Panc1 (cell line): ENCODE measurements at regions not wholly inside any gene's neighbourhood (a gene's known extent, or its start where the extent isn't known, plus 50 kb on each side); places are given as distances from the start of the nearest gene placed in this dataset.

Experiments used
- ATAC-seq: fragments of 200-7000 bp; cut with Tn5 transposase; 2 replicates; pipeline ENCODE4 v1.9.1; 2020; ENCODE audit warnings: mild to moderate bottlenecking, moderate library complexity
- BruUV-seq: library from RNA; stranded (reverse); fragments of 400-500 nt; replicated peaks from 2 replicates; lab custom pipeline; 2021; lab: Mats Ljungman, UMichigan
- CTCF ChIA-PET: fragments of 300-600 bp; sonication (Branson Sonifier 250); formaldehyde crosslinking; loops from one replicate; lab custom pipeline; 2022; ENCODE audit warnings: antibody characterized with exemption; lab: Charles Lee
- POLR2A ChIA-PET: fragments of 300-600 bp; sonication (Branson Sonifier 250); formaldehyde crosslinking; loops from one replicate; lab custom pipeline; 2022; ENCODE audit warnings: antibody characterized with exemption; lab: Charles Lee
- DNase-seq: peaks from one replicate; pipeline ENCODE4 v3.0.0-alpha.2; 2010; ENCODE audit warnings: low read depth, low spot score
- H3K27ac ChIP-seq: 2 replicates; pipeline ENCODE4 v1.5.1; 2011; ENCODE audit warnings: mild to moderate bottlenecking, low read length, inconsistent platforms
- H3K27me3 ChIP-seq: fragments of 200-500 bp; sonication (Bioruptor generic); 2 replicates; pipeline ENCODE4 v1.6.0; 2014; ENCODE audit warnings: low read length, inconsistent platforms; ENCODE audit not compliant: control insufficient read depth, insufficient read depth
- H3K36me3 ChIP-seq: fragments of 200-500 bp; sonication (Bioruptor generic); 2 replicates; pipeline ENCODE4 v1.5.1; 2014; ENCODE audit warnings: inconsistent platforms, mild to moderate bottlenecking, low read length, moderate library complexity; ENCODE audit not compliant: control insufficient read depth, insufficient read depth
- H3K4me1 ChIP-seq: 2 replicates; pipeline ENCODE4 v1.5.1; 2011; ENCODE audit warnings: inconsistent platforms, mild to moderate bottlenecking, low read length, moderate library complexity; ENCODE audit not compliant: control insufficient read depth, insufficient read depth
- H3K4me3 ChIP-seq, 2 experiments: 2 replicates each; pipeline ENCODE4 v1.5.1; 2011 to 2012; ENCODE audit warnings: low read depth in 2 of 2, low read length in 2 of 2, mild to moderate bottlenecking in 2 of 2, inconsistent platforms in 1 of 2, moderate library complexity in 1 of 2
- H3K9me3 ChIP-seq: fragments of 200-500 bp; sonication (Bioruptor generic); 2 replicates; pipeline ENCODE4 v1.5.1; 2014; ENCODE audit warnings: low read depth, mild to moderate bottlenecking, inconsistent platforms, low read length, moderate library complexity; ENCODE audit not compliant: control insufficient read depth, insufficient read depth
- CTCF ChIP-seq: fragments of 450-650 bp; IDR thresholded peaks from 2 replicates; pipeline ENCODE4 v1.5.1; 2017; ENCODE audit warnings: mild to moderate bottlenecking
- POLR2AphosphoS5 ChIP-seq: IDR thresholded peaks from 2 replicates; pipeline ENCODE4 v1.6.1; 2012; ENCODE audit warnings: mild to moderate bottlenecking, low read depth, low read length, moderate library complexity
- SIN3A ChIP-seq: IDR thresholded peaks from 2 replicates; pipeline ENCODE4 v1.6.1; 2012; ENCODE audit warnings: low read depth, mild to moderate bottlenecking, low read length, moderate library complexity, borderline replicate concordance; ENCODE audit not compliant: insufficient read depth
- TCF7L2 ChIP-seq: IDR thresholded peaks from 2 replicates; pipeline ENCODE4 v1.6.1; 2011; ENCODE audit warnings: mild to moderate bottlenecking, low read depth, low read length, inconsistent platforms
- in situ Hi-C: cut with HindIII; loops from 2 replicates; pipeline ENCODE4 v1.10.0; 2016; ENCODE audit warnings: low sequenced_read_pairs, low pct_unique_long_range_greater_than_20kb
- intact Hi-C: fragments of 100-400 bp; cut with micrococcal nuclease; formaldehyde crosslinking; loops from one replicate; pipeline ENCODE4 v1.10.0; 2022; ENCODE audit not compliant: unreplicated experiment
- TF ChIP-seq, protein P1 (sequence below), 2 experiments: IDR thresholded peaks; 2 replicates each; pipeline ENCODE4 v1.6.1; 2011 to 2012; ENCODE audit warnings: low read depth in 2 of 2, control low read depth in 1 of 2, low read length in 1 of 2, mild to moderate bottlenecking in 1 of 2, moderate library complexity in 1 of 2; ENCODE audit not compliant: insufficient read depth in 1 of 2

GRCh38 chr14:100660498-100660881 is 66.2 kb upstream of the DLK1 start:
- ATAC-seq (peak; percentile 49), DNase-seq (no peak)
- Histone ChIP-seq H3K27ac (peak overlapping the region; percentile 68; the same call in 1 of the 2 replicates), H3K4me3 (no peak overlapping the region), H3K9me3 (no peaks in the 10 kb centered on the region), H3K4me1 (peaks cover 56% of the 10 kb centered on the region), H3K27me3 (no peaks in the 10 kb centered on the region), H3K36me3 (no peaks in the 10 kb centered on the region)
- ChIA-PET CTCF (no interaction called here), POLR2A (interaction anchor here (0.6 kb wide), 1 partner anchor 25 kb away, joined by 7 read pairs; no protein-coding TSS in a partner anchor)
- in situ Hi-C loops (no loop called here), intact Hi-C loops (no loop called here)
- TF ChIP-seq TCF7L2 (no peak), CTCF (no peak), POLR2AphosphoS5 (no peak), SIN3A (no peak)
- TF ChIP-seq, protein P1, sequence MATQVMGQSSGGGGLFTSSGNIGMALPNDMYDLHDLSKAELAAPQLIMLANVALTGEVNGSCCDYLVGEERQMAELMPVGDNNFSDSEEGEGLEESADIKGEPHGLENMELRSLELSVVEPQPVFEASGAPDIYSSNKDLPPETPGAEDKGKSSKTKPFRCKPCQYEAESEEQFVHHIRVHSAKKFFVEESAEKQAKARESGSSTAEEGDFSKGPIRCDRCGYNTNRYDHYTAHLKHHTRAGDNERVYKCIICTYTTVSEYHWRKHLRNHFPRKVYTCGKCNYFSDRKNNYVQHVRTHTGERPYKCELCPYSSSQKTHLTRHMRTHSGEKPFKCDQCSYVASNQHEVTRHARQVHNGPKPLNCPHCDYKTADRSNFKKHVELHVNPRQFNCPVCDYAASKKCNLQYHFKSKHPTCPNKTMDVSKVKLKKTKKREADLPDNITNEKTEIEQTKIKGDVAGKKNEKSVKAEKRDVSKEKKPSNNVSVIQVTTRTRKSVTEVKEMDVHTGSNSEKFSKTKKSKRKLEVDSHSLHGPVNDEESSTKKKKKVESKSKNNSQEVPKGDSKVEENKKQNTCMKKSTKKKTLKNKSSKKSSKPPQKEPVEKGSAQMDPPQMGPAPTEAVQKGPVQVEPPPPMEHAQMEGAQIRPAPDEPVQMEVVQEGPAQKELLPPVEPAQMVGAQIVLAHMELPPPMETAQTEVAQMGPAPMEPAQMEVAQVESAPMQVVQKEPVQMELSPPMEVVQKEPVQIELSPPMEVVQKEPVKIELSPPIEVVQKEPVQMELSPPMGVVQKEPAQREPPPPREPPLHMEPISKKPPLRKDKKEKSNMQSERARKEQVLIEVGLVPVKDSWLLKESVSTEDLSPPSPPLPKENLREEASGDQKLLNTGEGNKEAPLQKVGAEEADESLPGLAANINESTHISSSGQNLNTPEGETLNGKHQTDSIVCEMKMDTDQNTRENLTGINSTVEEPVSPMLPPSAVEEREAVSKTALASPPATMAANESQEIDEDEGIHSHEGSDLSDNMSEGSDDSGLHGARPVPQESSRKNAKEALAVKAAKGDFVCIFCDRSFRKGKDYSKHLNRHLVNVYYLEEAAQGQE (IDR thresholded peaks at IDR 0.05; ENCODE audit: insufficient read depth in 1 of 2, low read depth in 2 of 2, low read length in 1 of 2): no peak
- no TSS peak for BruUV-seq

GRCh38 chr14:100660882-100661635 is 65.6 kb upstream of the DLK1 start:
- BruUV-seq: no TSS peak
- POLR2A ChIA-PET: interaction anchor here (0.6 kb wide), 1 partner anchor 24 kb away, joined by 7 read pairs; no protein-coding TSS in a partner anchor
- H3K27ac ChIP-seq: peak overlapping the region; percentile 75
- TF ChIP-seq TCF7L2: peak; percentile 57; the same call in 1 of the 2 replicates
- TF ChIP-seq, protein P1 (IDR thresholded peaks at IDR 0.05; ENCODE audit: insufficient read depth in 1 of 2, low read depth in 2 of 2, low read length in 1 of 2): no peak
- H3K27me3 ChIP-seq: no peaks in the 10 kb centered on the region
- no peaks in the 10 kb centered on the region for H3K36me3 ChIP-seq
- ATAC-seq: peak; percentile 74
- in situ Hi-C loops (no loop called here), intact Hi-C loops (no loop called here)
- no peaks in the 10 kb centered on the region for H3K9me3 ChIP-seq
- peaks cover 54% of the 10 kb centered on the region for H3K4me1 ChIP-seq
- no peak overlapping the region for H3K4me3 ChIP-seq
- no peak for DNase-seq
- CTCF ChIA-PET: no interaction called here
